Stomach smooth muscle (tissue), 2 donors: ENCODE measurements at regions not wholly inside any gene's neighbourhood (a gene's known extent, or its start where the extent isn't known, plus 50 kb on each side); places are given as distances from the start of the nearest gene placed in this dataset.
"Not testable (repeated sequence)": the region's sequence is repeated elsewhere in the genome, so short reads cannot be mapped to it uniquely, and the experiment has no call there.

ENCODE experiments used
- H3K27ac ChIP-seq: one replicate; pipeline ENCODE4 v1.7.0; 2013; ENCODE audit warnings: mild to moderate bottlenecking, low read length, inconsistent platforms
- H3K27me3 ChIP-seq, 2 donors: one replicate each; pipeline ENCODE4 v1.7.0; 2013; ENCODE audit warnings: low read length in 2 of 2; ENCODE audit not compliant: insufficient read depth in 2 of 2, control insufficient read depth in 1 of 2
- H3K36me3 ChIP-seq, 2 donors: one replicate each; pipeline ENCODE4 v1.7.0; 2013; ENCODE audit warnings: low read length in 2 of 2; ENCODE audit not compliant: control insufficient read depth in 2 of 2, insufficient read depth in 2 of 2
- H3K4me1 ChIP-seq: one replicate; pipeline ENCODE4 v1.7.0; 2013; ENCODE audit warnings: low read length; ENCODE audit not compliant: control insufficient read depth, insufficient read depth
- H3K4me3 ChIP-seq, 2 donors: one replicate each; pipeline ENCODE4 v1.7.0; 2013; ENCODE audit warnings: low read length in 2 of 2
- H3K9ac ChIP-seq, 2 donors: one replicate each; pipeline ENCODE4 v1.7.0; 2013; ENCODE audit warnings: low read length in 2 of 2, mild to moderate bottlenecking in 1 of 2
- H3K9me3 ChIP-seq, 2 donors: one replicate each; pipeline ENCODE4 v1.7.0; 2013; ENCODE audit warnings: low read length in 2 of 2; ENCODE audit not compliant: control insufficient read depth in 2 of 2
- donor health status: healthy.
- donor health status: Pancreatic carcinoma.

DNA sequence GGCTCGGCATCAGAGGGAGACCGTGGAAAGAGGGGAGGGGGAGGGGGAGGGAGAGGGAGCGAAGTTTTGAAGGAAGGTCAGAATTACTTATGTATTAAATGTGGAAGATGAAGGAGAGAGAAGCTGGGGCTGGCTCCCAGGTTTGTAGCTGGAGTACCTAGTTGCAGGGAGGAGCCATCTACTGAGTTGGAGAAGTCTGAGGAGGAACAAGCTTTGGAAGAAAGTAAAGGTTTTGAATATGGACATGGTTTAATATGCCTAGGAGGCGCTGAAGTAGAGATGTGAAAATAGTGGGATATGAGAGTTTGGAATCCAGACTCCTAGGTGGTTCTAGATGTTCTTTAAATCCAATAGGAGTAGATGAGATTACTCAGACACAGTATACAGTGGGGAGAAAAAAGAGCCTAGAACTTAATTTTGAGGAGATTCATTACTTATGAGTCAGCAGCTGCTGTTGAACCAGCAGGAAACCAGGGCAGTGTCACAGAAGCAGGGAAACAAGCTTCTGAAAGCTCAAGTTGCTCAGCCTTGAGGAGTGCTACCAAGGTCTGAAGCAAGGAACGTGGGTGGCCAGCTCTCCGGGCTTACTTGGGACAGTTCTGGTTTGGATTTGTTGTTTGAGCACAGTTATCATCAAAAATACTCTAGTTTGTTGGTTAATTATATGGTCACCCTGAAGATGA, 149.3 kb downstream of the UTRN start:
- H3K4me1 ChIP-seq, result no peaks in the 10 kb centered on the region
- no peaks in the 10 kb centered on the region for H3K9me3 ChIP-seq
- no peak overlapping the region for H3K27ac ChIP-seq
- peaks cover 23 to 31% of the 10 kb centered on the region in 2 donors for H3K36me3 ChIP-seq
- no peak overlapping the region for H3K9ac ChIP-seq
- no peak overlapping the region for H3K4me3 ChIP-seq
- H3K27me3 ChIP-seq, result no peaks in the 10 kb centered on the region

DNA sequence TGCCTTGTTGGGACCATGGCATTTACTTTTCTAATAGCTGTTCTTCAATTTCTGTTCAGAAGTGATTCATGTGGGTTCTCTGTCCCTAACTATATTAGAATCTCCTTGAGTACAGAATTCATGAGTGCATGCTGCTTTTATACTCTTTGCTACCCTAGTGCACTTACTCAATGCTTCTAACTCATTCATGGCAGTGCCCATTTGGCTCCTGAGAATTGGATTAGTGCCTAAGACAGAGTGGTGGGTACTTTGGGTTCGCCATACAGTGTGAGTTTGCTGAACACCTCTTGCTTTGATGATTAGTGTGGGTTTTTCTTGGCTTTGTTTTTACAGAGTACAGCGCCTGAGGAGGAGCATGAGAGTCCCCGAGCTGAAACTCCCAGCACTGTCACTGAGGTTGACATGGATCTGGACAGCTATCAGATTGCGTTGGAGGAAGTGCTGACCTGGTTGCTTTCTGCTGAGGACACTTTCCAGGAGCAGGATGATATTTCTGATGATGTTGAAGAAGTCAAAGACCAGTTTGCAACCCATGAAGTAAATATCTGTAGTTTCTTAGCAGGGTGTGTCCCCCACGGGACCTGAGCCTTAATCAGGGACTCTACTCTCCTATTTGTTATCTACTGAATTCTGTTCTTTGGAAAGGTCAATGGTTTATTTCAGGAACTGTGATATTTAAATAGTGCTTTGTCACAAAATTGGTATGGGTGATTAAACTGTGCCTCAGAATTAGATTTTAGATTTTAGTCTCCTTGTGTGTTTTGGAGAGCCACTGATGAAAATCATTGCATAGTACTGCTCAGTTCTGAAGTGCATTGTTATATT, 150.7 kb downstream of the UTRN start:
- no peak overlapping the region for H3K4me3 ChIP-seq
- H3K4me1 ChIP-seq, result no peaks in the 10 kb centered on the region
- H3K9ac ChIP-seq, result no peak overlapping the region
- no peaks in the 10 kb centered on the region for H3K27me3 ChIP-seq
- H3K9me3 ChIP-seq, result no peaks in the 10 kb centered on the region
- peaks cover 24 to 40% of the 10 kb centered on the region in 2 donors for H3K36me3 ChIP-seq
- no peak overlapping the region for H3K27ac ChIP-seq

DNA sequence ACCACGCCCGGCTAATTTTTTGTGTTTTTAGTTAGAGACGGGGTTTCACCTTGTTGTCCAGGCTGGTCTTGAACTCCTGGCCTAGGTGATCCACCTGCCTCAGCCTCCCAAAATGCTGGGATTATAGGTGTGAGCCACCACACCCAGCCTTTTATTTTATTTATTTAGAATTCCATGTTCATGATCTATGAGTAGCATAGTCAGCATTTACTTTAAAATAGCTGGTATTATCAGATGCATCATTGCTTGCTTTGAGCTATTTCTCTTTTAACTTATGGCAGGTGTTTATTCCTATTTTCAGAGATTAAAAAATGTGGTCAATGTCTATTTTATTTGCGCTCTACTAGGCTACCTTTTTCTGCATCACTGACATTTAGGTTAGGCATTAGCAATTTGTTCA, 152.0 kb downstream of the UTRN start:
- Histone ChIP-seq H3K27me3 (no peaks in the 10 kb centered on the region), H3K4me3 (no peak overlapping the region), H3K9ac (no peak overlapping the region), H3K4me1 (no peaks in the 10 kb centered on the region), H3K36me3 (peaks cover 28 to 40% of the 10 kb centered on the region in 2 donors), H3K9me3 (no peaks in the 10 kb centered on the region), H3K27ac (no peak overlapping the region)

DNA sequence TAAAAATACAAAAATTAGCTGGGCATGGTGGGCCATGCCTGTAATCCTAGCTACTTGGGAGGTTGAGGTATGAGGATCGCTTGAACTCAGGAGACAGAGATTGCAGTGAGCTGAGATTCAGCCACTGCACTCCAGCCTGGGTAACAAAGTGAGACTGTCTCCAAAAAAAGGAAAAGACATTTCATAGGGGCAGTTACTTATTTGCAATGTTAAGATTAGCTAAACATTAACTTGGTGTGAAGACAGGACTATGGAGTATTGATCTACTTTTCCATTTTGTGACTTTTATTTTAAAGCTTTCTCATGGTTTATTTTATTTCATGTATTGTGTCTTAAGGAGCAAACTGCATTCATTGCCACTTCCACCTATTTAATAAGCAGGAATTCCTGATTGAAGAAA, 153.0 kb downstream of the UTRN start:
- H3K27ac ChIP-seq, result no peak overlapping the region
- peaks cover 25 to 44% of the 10 kb centered on the region in 2 donors for H3K36me3 ChIP-seq
- no peaks in the 10 kb centered on the region for H3K9me3 ChIP-seq
- no peak overlapping the region for H3K4me3 ChIP-seq
- H3K9ac ChIP-seq, result no peak overlapping the region
- no peaks in the 10 kb centered on the region for H3K4me1 ChIP-seq
- no peaks in the 10 kb centered on the region for H3K27me3 ChIP-seq

DNA sequence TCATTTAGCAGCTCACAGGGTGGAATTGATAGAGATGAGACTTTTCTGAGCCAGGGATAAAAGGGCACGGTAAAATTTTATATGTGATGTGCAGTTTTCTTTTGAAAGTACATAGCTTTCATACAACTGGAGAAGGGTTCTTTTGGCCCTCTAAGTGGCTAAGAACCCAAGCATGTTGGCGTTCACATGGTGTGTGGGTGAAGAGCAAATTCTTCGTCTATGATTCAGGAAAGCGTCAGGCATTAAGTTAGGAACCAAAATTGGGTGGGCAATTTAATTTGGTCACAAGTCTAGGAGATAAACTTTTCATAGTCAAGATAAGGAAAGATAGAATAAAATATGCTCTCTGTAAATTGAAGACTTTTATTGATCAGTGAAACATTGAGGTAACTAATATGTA, 153.9 kb downstream of the UTRN start:
- no peaks in the 10 kb centered on the region for H3K27me3 ChIP-seq
- H3K9me3 ChIP-seq, result no peaks in the 10 kb centered on the region
- no peak overlapping the region for H3K4me3 ChIP-seq
- no peak overlapping the region for H3K9ac ChIP-seq
- H3K36me3 ChIP-seq, result peaks cover 25 to 44% of the 10 kb centered on the region in 2 donors
- no peaks in the 10 kb centered on the region for H3K4me1 ChIP-seq
- H3K27ac ChIP-seq, result no peak overlapping the region

DNA sequence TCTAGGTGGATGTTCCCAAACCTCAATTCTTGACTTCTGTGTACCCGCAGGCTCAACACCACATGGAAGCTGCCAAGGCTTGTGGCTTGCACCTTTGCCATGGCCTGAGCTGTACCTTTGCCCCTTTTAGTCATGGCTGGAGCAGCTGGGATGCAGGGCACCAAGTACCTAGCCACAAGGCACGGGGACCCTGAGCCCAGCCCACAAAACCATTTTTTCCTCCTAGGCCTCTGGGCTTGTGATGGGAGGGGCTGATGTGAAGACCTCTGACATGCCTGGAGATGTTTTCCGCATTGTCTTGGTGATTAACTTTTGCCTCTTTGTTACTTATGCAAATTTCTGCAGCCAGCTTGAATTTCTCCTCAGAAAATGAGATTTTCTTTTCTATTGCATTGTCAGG, 156.7 kb downstream of the UTRN start:
- not testable (repeated sequence) for H3K9ac ChIP-seq, H3K27ac ChIP-seq, H3K9me3 ChIP-seq, H3K4me1 ChIP-seq, H3K27me3 ChIP-seq, H3K4me3 ChIP-seq
- H3K36me3 ChIP-seq, result peaks cover 25 to 39% of the 10 kb centered on the region in 2 donors

DNA sequence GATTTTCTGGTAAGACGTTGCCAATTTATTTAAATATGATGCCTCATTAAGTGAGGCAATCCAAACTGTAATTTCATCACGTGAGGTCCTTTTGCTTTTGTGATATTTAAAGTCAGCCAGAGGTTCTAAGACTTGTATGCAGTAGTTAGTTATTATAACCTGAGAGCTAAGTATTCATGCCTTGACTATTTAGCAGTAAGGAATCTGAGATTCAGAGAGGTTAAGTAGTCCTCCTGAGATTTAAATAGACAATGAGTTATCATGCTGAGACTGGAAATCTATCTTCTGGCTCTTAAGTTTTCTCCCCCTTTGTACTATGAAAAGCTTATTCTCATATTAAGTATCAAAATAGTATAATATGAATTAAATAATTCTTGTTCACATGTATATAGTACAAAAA, 158.0 kb downstream of the UTRN start:
- H3K36me3 ChIP-seq, result peaks cover 17 to 29% of the 10 kb centered on the region in 2 donors
- H3K4me3 ChIP-seq, result no peak overlapping the region
- no peaks in the 10 kb centered on the region for H3K4me1 ChIP-seq
- H3K9me3 ChIP-seq, result no peaks in the 10 kb centered on the region
- no peak overlapping the region for H3K9ac ChIP-seq
- no peaks in the 10 kb centered on the region for H3K27me3 ChIP-seq
- no peak overlapping the region for H3K27ac ChIP-seq

DNA sequence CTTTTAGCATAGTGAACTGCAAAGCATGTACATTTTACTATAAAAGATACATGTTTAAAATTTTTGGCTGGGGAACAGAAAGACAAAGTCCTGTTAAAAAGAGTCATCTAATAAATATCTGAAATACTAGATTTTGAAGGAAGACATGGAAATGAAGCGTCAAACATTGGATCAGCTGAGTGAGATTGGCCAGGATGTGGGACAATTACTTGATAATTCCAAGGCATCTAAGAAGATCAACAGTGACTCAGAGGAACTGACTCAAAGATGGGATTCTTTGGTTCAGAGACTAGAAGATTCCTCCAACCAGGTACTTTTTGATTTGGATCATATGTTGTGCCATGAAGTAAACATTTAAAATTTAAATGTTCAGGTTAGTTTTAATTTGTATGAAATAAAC, 162.3 kb downstream of the UTRN start:
- Histone ChIP-seq H3K4me3 (no peak overlapping the region), H3K9ac (no peak overlapping the region), H3K9me3 (no peaks in the 10 kb centered on the region), H3K27ac (no peak overlapping the region), H3K27me3 (no peaks in the 10 kb centered on the region), H3K4me1 (no peaks in the 10 kb centered on the region), H3K36me3 (peaks cover 8 to 23% of the 10 kb centered on the region in 2 donors)

DNA sequence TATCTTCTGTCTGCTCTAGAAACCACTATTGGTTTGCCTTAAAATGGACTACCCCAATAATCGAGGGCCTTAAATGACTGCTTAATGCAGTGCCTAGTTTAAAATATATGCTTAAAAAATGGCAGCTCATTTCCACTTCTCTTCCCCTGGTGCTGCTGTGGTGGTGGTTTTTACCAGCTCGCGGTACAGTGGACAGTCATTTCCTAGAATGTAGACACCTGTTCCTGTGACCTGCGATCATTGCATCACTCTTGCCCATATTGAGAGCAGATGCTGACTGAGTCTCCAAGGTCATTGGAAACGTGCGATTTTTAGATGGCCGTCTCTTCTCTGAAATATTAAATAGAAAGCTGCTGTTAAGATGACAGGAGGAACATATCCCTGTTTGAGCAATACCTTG, 164.1 kb downstream of the UTRN start:
- Histone ChIP-seq H3K36me3 (peaks cover 8 to 20% of the 10 kb centered on the region in 2 donors), H3K9ac (no peak overlapping the region), H3K9me3 (no peaks in the 10 kb centered on the region), H3K27ac (no peak overlapping the region), H3K27me3 (no peaks in the 10 kb centered on the region), H3K4me1 (no peaks in the 10 kb centered on the region), H3K4me3 (no peak overlapping the region)

DNA sequence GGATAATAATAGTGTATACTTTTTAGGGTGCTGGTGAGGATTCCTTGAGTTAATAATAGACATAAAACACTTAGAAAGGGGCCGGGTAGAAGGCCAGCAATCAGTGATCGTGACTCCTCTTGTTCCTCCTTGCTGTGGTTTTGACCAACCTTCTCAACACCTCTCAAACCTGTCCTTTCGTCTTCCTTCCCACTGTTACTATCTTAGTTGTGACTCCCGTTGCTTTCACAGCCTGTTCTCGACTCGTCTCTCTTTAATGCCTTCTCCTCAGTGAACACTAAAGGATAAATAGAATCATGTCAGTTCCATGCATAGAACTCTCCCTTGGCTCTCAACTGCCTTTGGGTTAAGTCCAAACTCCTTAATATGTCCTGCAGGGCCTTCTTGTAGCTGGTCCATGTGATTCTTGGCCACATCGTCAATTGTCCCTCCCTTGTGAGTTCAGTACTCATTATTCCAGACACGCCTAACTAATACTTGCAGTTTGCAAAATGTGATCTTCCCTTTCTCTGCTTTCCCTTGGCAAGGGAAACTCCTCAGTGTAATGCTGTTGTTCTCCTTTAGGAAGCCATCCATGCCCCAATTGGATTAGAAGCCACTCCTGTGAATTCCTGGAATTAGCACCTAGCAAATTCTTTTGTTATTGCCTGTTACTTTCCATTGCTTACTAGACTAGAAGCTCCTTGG, 164.9 kb downstream of the UTRN start:
- no peaks in the 10 kb centered on the region for H3K4me1 ChIP-seq
- H3K4me3 ChIP-seq, result no peak overlapping the region
- peaks cover 8 to 20% of the 10 kb centered on the region in 2 donors for H3K36me3 ChIP-seq
- no peak overlapping the region for H3K9ac ChIP-seq
- H3K9me3 ChIP-seq, result no peaks in the 10 kb centered on the region
- no peaks in the 10 kb centered on the region for H3K27me3 ChIP-seq
- H3K27ac ChIP-seq, result no peak overlapping the region
